HG03103 (cell line): ENCODE measurements at regions not wholly inside any gene's neighbourhood (a gene's known extent, or its start where the extent isn't known, plus 50 kb on each side); places are given as distances from the start of the nearest gene placed in this dataset.

Source experiments
- ATAC-seq: cut with Tn5 transposase; IDR thresholded peaks from one replicate; pipeline ENCODE4 v1.9.1; 2021; ENCODE audit warnings: low read depth; ENCODE audit not compliant: unreplicated experiment

DNA sequence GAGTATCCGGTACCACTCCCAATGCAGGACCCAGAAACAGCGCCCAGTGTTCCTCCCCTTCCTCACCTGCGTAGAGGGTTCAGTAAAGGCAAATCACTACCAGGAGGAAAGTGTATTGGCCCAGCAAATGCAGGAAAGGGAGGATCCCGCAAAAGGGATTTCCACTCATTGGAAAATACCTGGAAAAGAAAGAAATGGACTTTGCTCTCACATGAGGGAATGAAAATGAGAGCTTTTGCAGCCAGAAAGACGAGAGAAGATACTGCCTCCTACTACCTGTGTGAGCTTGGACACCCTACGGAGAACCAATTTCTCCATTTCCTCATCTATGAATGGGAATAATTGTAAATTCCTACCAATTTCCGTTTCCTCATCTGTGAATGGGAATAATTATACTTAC is 184.1 kb upstream of the PPARGC1A start:
- no peak for ATAC-seq

DNA sequence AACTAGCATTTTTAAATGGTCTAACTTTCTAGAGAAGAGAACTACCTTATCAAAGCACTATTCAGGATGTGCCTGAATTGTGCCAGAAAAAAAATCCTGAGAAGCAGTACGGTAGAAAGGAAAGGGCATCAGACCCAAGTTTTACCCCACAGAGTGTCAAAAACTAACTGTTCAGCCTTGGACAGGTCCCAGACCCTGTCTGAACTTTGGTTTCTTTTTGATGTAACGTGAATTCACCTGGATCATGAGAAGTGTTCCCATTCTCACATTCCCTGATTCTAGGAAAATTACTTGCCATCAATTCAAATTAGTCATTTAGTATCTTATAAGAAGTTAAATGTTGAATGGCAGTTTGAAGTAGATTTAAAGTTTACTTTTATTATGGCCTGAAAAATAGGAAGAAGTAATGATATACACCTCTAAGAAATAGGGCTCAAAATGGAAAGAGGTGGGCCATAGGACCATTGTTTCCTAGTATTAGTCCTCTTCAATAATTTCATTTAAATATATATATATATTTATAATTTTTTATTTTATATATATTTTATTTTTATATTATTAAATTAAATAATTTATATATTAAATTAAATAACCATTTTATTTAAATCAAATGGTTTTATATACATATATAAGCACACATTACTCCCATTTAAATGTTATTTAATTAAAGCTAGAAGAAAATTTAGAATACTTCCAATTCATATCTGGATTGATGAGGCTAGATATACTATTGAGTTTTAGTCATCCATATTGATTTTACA is 181.9 kb upstream of the PPARGC1A start:
- no peak for ATAC-seq

DNA sequence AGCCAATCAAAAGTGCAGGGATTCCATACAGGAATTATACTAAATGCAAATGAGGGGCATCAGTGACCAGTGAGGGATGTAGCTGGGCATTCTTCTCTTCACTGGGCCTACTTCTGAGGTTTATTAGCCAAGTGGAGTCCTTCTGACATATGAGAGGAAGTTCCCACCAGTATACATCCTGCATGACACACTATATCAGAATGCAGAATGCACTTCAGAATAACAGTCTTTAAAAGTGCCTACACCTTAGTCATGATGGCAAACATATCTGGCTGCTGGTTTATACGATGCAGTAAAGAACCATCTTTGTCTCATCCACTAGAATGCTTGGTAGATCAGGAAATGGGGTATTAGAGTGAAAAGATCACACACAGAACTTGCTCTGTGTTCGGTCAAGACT is 180.3 kb upstream of the PPARGC1A start:
- no peak for ATAC-seq

DNA sequence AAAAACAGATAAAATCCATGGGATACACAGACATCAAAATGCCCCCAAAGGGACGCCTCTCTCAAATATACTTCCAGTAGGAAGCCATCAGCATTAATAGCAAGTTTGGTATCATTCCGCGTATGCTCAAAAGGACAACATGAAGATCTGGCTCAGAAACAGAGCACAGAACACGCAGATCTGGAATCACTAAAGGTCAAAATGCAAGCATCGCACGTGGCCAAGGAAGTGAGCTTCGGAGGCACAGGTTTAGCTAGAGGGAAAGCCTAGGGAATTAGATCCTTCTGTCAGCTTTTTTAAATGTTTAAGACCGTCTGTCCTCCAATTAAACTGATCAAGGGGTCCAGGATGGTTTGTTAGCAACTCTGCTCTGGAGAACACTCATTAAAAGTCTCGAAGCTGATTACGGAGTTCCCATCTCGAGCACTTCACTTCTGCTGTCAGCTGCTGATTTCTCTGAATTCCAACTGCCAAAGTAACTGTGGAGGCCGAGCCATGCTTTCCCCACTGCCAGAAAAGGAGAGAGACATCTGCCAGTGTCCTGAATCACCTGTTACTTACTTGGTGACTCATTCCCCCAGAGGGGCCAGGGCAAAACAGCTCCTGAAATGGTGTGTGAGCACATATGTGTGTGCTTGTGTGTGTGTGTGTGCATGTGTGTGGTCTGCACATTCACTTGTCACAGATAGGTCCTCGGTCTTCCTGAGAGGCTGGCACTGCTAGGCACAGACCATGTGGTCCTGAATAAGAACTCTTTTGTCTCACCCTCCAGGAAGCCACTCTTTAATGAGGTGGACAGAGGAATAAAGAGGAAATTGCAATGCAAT is 177.7 kb upstream of the PPARGC1A start:
- ATAC-seq = no peak

DNA sequence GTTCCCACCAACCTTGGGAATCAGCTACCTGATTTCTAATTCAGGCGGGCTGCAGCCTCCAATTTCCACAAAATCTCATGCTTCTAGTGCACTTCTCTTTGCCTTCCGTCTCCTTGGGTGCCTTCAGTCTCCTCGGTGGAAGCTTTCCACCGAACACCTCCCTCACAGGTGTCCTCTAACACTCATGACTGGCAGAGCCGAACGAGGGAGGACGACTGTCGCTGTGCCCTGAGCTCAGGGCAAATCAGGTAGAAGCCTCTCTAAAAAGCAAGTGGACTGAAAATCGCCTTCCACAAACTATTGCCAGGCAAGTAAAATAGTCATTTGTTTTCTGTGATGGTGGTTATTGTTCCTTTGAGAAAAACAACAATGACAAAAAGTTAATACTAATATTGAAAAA is 176.1 kb upstream of the PPARGC1A start:
- ATAC-seq = no peak

DNA sequence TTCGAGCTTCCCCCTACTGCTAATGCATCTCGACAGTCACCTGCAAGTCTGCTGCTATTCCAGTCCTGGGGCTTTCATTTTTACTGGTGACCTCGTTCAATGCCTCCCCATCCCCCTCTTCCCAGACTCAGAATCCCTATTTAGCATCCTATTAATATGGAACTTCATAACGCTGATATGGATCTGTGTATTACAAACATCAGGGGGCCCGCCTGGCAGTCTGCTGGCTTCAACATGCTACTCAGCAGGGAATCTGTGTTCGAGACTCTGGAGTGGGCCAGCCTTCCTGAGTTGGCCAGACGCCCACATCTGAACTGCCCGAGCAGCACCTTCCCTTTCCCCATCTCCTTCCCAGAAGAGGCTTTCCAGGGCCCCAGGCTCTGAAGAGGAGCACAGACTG is 173.9 kb upstream of the PPARGC1A start:
- no peak for ATAC-seq

DNA sequence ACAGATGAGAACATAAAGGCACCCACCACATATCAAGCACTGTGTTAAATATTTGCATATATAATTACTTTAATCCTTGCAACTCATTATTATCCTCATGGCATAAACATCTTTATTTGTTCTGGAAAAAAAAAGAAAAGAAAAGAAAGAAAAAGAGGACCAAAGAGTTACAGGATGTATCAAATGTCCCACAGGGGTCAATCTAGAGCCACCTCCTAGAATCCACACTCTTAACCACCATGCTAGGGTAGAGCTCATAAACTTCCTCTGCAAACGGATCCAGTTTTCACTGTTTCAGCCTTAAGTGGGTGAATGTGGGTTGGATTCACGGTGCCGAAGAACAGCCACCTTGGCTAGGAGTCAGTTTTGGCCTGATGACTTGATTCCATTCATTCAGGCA is 171.1 kb upstream of the PPARGC1A start:
- ATAC-seq = no peak

DNA sequence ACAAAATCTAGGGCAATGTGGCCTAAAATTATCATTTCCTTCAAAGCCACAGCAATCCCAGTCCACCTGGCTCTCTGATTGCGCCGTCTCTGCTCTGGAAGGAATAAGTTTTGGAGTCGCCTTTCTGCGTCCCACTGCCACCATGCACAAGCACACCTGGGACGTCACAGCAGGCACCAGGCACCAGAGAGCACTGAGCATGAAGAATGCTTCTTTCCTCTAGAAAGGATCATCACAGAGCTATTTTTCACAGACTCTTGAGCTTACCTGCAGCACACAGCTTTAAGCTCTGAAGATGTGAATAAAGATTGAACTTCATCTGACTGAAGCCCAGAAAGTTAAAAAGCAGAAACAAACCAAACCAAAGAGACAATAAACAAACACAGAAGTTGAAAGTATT is 170.0 kb upstream of the PPARGC1A start:
- no peak for ATAC-seq

DNA sequence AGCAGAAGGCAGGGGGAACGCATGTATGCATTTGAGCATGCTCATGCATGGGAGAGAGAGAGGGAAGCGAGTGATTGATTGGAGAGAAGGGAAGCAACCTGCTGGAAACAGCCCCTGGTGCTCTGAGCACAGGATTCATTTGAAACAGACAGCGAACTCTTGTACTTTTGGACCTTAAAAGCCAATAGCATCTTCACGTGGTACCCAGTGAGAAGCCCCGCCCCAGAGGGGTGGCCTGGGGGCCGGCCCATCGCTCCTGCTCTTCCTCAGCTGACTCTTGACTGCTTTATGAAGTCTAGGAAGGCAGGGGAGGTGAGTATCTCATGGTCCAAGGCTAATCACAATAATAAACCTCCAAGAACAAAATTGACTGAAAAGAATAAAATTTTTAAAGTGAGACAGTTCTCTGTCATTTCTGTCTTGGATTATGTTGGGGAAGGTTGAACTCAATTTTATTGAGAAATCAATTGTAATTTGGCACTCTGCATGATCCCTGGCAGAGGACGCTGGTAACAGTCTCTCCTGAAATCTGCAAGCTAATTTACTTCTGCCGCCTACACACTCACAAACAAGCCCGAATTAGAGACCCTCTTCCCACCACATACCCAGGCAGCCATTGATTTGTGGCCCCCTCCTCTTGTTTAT is 168.2 kb upstream of the PPARGC1A start:
- ATAC-seq = no peak

DNA sequence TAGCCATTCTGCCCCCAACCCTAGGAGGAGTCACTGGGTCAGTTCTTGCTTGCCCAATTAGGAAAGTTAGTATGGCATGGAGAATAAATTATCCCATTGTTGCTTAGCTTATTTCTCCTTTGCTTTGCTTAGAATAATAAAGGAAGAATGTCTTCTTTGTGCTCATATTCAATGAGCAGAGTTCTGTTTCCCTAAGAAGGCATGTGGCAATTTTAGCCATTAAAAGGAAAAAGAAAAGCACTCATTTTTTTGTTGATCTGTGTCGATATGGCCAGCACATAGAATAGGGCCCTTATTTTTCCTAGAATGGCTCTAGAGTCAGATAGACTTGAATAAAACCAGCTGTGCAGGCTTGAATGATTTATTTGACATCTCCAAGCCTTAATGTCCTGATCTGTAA is 166.4 kb upstream of the PPARGC1A start:
- ATAC-seq = no peak

DNA sequence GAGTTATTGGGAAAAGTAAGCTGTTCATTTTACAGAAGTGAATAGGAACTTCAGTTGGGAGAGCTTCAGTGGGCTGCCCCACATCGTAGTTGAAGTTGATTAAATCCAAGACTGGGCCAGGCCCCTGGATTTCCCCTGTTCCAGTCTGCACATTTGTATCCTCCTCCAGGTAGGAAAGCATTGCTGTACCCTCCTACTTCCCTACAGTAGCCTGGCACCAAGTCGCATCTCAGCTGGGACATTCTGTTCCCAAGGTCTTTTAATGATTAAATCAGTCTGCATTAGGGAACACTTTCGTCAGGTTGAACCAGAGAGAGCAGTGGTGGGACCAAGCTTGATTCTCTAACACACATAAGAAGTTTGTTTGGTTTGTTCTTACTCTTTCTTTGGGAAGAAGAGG is 165.8 kb upstream of the PPARGC1A start:
- ATAC-seq = no peak

DNA sequence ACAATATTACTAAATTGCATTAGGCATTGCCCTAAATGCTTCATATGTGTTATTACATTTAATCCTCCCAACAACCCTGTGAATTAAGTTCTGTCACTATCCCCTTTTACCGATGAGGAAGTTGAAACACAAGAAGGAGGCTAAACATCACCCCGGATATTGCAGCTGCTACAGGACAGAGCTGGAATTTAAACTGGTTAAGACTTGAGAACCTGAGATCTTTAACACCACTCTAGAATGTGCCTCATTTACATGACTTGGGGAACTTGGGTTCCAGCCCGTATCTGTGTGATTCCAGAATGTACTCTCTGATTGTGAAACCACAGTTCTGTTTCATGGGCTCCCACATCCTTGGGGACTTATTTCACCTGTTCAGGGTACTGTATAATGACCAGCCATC is 165.1 kb upstream of the PPARGC1A start:
- ATAC-seq = no peak

DNA sequence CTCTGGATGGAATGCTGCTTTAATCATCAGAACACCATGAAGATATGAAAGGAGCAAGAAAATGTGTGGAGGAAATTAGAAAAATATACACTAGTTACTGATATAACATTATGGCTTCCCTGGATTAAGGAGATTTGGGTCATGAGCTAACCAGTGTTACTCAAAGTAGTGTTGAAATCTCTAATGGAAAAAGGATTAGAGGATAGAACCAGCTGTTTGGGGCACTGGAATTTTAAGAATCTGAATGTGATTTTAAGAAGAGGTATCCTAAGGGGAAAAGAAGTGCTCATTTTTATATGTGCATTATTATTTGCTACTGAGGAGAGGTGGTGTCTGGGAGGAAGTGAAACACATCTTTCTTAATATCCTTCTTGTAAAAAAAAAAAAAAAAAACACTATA is 164.1 kb upstream of the PPARGC1A start:
- no peak for ATAC-seq

DNA sequence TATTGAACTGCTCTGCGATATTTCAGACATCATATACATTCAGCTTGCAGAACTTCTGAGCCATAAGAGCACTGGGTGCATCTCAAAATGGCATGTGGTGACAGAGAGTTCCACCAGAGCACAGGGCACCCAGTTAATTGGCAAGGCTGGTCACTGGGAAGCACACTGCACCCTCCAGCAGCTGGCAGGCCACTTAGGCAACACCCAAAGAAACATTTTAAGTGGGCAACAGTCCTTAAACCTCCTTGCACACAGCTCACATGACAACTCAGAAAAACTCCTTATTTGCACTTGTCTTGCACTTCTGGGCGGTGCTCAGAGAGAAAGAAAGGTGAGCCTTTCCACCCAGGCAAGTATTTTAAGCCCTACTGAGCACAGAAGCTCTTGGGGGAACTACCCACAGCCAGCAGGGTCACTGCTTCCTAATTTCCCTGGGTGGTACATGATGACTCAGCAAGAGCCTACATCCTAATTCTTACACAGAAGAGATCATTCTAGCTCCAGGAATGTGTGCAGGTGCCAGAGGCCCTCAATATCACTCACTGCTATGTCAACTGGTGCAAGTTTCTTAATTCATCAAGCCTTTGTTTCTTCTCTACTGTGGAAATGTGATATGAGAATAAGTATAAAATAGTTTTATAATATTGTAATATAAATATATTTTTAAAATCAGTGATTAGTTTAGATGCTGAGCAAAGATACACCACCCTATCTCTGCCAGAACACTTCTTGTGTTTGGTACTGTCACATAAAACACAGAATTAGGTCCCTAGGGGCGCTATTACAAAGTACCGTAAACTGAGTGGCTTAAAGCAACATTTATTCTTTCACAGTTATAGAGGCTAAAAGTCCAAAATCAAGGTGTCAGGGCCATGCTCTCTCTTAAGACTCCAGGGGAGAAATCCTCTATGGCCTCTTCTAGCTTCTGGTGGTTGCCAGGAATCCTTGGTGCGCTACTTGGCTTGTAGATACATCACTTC is 155.1 kb upstream of the PPARGC1A start:
- no peak for ATAC-seq

DNA sequence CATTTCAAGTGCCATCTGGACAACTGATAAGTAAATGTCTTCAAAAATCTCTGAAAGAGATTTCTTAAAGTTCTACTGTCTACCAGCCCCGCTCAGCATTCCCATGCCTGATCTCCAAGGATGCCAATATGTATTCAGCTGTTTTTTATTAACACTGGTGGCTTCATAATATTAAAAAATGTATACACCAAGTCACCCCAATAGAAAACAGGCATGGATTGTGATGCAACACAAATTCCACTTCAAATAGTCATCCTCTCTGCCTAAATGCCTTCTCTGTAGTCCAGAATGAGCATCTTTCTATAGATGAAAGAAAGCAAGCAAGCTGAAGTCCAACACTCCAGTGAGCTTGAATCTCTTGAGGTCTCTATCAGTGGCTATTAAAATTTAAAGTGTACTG is 152.2 kb upstream of the PPARGC1A start:
- no peak for ATAC-seq

DNA sequence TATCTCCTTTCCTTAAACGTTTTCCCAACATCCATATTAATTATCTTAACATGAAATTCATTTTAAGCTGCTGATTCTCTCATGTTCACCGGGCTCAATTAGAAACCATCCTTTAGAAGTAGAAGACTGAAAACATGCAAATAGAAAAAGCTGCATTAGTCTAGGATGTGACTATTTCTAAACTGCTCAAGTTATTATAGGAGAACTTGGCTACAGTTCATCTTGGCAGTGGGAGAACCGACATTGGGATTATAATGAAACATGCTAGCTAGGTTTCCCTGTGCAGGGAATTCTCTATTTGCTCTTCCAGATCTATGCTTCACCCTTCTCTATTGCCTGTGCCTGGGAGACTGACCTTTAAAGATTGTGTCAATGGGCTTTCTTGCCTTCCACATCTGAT is 151.0 kb upstream of the PPARGC1A start:
- ATAC-seq = no peak

DNA sequence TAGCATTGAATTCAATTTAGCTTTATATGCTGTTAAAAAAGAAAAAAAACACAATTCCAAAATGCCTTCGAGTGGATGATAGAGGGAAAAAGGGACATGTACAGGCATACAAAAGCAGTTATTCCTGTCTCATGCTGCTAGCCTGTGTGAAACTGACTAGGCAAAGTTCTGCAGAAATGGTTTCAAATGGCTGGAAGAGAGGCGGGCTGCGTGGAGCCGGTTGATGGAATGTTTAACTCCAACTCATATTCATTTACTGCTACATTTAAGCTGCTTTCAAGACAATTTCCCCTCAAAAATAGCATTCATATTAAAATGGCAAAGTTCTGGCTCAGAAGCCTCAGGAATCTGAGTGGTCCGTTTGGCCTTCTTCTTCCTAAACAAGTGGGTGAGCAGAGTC is 143.8 kb upstream of the PPARGC1A start:
- no peak for ATAC-seq

DNA sequence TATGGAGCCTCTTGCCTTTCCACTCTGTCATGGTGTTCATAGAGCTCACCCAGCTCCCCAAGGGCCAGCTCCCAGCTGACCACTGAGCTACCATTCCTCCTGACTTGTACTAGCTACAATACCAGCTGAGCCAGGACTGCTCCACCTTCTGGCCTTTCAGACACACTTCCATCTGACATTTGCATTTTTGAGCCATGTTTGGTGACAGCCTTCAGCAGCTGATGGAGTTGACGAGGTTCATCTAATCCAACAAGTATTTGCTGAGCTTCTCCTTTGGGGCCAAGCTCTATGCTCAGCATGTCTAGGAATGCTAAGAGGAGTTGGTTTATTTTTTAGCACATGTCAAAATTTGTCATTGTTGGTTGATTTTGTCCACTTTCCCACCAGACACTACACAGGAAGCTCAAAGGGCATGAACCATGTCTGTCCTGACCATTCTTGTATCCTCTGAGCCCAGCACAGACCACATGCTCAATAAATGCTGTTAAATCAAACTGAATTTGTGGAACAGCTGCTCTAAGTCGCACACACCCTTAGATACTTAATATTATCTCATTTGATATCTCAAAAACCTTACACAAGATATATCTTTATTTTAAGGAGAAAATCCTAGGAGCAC is 142.6 kb upstream of the PPARGC1A start:
- no peak for ATAC-seq

DNA sequence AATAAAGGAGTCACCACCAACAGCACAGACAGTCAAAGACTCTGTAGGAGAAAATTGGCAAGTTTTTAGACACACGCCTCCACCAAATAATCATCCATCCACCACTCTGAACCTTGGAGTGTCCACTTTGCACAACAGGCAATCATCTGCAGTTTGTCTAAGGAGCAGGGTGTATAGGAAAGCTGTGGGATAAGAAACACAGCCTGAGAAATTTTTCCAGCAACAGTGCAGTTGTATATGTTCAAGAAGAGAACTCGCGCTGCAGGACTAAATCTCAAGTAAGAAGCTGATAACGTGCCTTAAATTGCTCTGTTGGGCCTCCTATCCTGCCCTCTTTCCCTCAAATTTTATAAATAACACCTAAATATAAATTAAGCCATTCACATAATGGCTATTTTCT is 136.7 kb upstream of the PPARGC1A start:
- ATAC-seq = no peak

DNA sequence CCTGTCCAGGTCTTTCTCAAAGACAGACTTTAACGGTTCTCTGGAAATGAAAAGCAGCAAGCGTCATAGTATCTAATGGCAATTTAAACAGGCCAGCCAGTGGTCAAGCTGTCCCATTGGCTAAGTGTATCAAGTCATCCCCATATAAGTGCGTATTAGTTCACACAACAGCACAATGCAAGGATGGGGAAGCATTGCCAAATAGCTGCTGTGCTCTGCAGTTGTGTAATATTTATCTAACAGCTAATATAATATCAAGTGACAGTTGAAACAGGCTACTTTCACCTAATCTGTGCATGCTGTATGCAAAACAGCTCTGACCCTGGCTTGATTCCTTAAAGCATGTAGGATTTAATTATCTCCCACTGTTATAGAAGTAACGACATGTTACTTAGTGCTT is 134.8 kb upstream of the PPARGC1A start:
- ATAC-seq = no peak
